ENCODE measurements at regions not wholly inside any gene's neighbourhood (a gene's known extent, or its start where the extent isn't known, plus 50 kb on each side); places are given as distances from the start of the nearest gene placed in this dataset.

- Histone ChIP-seq H3K36me3 (ENCODE audit: control insufficient read depth, insufficient read depth, low read length) (no peaks in the 10 kb centered on the region), H2BK20ac (ENCODE audit: low read depth, low read length) (no peak overlapping the region), H3K9me3 (ENCODE audit: control insufficient read depth, insufficient read depth, low read length) (peaks cover 5% of the 10 kb centered on the region; the same call in 1 of the 2 replicates), H2AK5ac (ENCODE audit: low read depth, low read length) (peak overlapping the region; percentile 32), H3K18ac (ENCODE audit: low read depth, low read length) (no peak overlapping the region), H3K9me1 (ENCODE audit: insufficient read depth, low read length) (peaks cover 27% of the 10 kb centered on the region), H2BK120ac (ENCODE audit: low read depth, low read length) (no peak overlapping the region), H2AFZ (replicated peaks; ENCODE audit: low read length, poor library complexity) (no peak overlapping the region), H3K27me3 (ENCODE audit: control insufficient read depth, insufficient read depth, low read length) (no peaks in the 10 kb centered on the region), H4K8ac (ENCODE audit: low read depth in 2 of 2, low read length in 2 of 2) (no peak overlapping the region), H3K9ac (ENCODE audit: low read depth, low read length) (no peak overlapping the region), H3K4me3 (ENCODE audit: insufficient read depth, low read depth, low read length) (no peak overlapping the region), H3K4ac (ENCODE audit: low read depth, low read length) (no peak overlapping the region), H4K5ac (ENCODE audit: low read depth, low read length) (no peak overlapping the region), H4K20me1 (ENCODE audit: insufficient read depth, low read length) (no peaks in the 10 kb centered on the region), H3K56ac (ENCODE audit: extremely low read depth, insufficient read depth, low read length) (no peak overlapping the region), H2BK15ac (ENCODE audit: low read depth, low read length) (no peak overlapping the region), H3K79me1 (ENCODE audit: low read depth in 1 of 2, low read length in 2 of 2) (peaks cover 0 to 8% of the 10 kb centered on the region in 2 experiments; a peak in 1 of 4 replicates), H3K4me2 (ENCODE audit: low read depth, low read length) (no peak overlapping the region), H3K27ac (ENCODE audit: insufficient read depth, low read length) (no peak overlapping the region), H3K23ac (ENCODE audit: low read depth, low read length) (no peak overlapping the region), H3K4me1 (ENCODE audit: control insufficient read depth, insufficient read depth, low read length) (peaks cover 21% of the 10 kb centered on the region), H2BK5ac (ENCODE audit: low read depth, low read length, poor library complexity, severe bottlenecking) (no peak overlapping the region), H3K14ac (replicated peaks; ENCODE audit: low read depth, low read length) (no peak overlapping the region), H4K91ac (ENCODE audit: insufficient read depth, low read depth, low read length) (no peak overlapping the region), H2AK9ac (replicated peaks; ENCODE audit: low read depth, low read length, poor library complexity) (no peak overlapping the region)
- ATAC-seq (ENCODE audit: low read depth) (no peak), DNase-seq (no peak)
- in situ Hi-C loops (cut with MboI; ENCODE audit: low sequenced_read_pairs) (no loop called here), dilution Hi-C loops (cut with HindIII; ENCODE audit: low sequenced_read_pairs, unreplicated experiment) (no loop called here), intact Hi-C loops (cut with micrococcal nuclease) (no loop called here)
- TF ChIP-seq POLR2A (IDR thresholded peaks at IDR 0.05; ENCODE audit: low read depth, low read length) (no peak), RFX5 (IDR thresholded peaks at IDR 0.05; ENCODE audit: low read depth, low read length) (no peak), MAZ (IDR thresholded peaks at IDR 0.05; ENCODE audit: borderline replicate concordance, low read depth, low read length) (no peak), MAFK (IDR thresholded peaks at IDR 0.05; ENCODE audit: low read depth, low read length) (no peak), CEBPB (IDR thresholded peaks at IDR 0.05; ENCODE audit: low read depth, low read length) (no peak)
- WGBS, 2 experiments (ENCODE audit: extremely low coverage in 2 of 2, insufficient read length in 1 of 2), result 100% methylated on average over 5 of the region's 11 CpGs; no CpG with 5 or more reads in 1 of the 2 experiments
- POLR2A ChIA-PET (ENCODE audit: unreplicated experiment), result no interaction called here
- CTCF ChIA-PET, result no interaction called here
- no TSS peak for BruUV-seq (replicated peaks)
Observed at GRCh38 chr3:150075417-150075865, 104.7 kb upstream of the PFN2 start.

Data from IMR-90 (cell line).